Peyer's patch (tissue), 4 donors: ENCODE measurements at regions not wholly inside any gene's neighbourhood (a gene's known extent, or its start where the extent isn't known, plus 50 kb on each side); places are given as distances from the start of the nearest gene placed in this dataset.

Source experiments
- POLR2A ChIP-seq, 2 donors: fragments of 450-650 bp; IDR thresholded peaks; one replicate each; pipeline ENCODE4 v1.5.1; 2017; ENCODE audit warnings: antibody characterized with exemption in 2 of 2, mild to moderate bottlenecking in 2 of 2, moderate library complexity in 2 of 2
- TF ChIP-seq, protein P1 (sequence below), 6 experiments: fragments of 450-650 bp in 4 of 6; fragments of 200-600 bp in 2 of 6; sonication (generic) in 1 of 6; IDR thresholded peaks; one replicate each; pipeline ENCODE4 v1.5.1; 2017 to 2019; ENCODE audit warnings: antibody characterized with exemption in 6 of 6, mild to moderate bottlenecking in 3 of 6, moderate library complexity in 1 of 6

DNA sequence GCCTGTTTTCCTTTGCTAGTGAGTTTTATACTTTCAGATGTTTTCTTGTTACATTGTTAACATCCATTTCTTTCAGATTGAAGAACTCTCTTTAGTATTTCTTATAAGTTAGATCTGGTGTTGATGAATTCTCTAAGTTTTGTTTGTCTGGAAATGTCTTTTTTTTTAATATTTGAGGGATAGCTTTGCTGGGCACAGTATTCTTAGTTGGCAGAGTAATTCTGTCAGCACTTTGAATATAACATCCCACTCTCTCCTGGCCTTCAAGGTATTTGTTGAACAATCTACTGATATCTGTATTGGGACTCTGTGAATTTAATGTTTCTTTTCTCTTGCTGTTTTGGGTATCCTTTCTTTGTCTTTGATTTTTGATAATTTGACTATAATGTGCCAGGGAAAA, 79.4 kb upstream of the UST start:
- TF ChIP-seq, protein P1, sequence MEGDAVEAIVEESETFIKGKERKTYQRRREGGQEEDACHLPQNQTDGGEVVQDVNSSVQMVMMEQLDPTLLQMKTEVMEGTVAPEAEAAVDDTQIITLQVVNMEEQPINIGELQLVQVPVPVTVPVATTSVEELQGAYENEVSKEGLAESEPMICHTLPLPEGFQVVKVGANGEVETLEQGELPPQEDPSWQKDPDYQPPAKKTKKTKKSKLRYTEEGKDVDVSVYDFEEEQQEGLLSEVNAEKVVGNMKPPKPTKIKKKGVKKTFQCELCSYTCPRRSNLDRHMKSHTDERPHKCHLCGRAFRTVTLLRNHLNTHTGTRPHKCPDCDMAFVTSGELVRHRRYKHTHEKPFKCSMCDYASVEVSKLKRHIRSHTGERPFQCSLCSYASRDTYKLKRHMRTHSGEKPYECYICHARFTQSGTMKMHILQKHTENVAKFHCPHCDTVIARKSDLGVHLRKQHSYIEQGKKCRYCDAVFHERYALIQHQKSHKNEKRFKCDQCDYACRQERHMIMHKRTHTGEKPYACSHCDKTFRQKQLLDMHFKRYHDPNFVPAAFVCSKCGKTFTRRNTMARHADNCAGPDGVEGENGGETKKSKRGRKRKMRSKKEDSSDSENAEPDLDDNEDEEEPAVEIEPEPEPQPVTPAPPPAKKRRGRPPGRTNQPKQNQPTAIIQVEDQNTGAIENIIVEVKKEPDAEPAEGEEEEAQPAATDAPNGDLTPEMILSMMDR (IDR thresholded peaks at IDR 0.05): no peak
- no peak for TF ChIP-seq POLR2A (IDR thresholded peaks at IDR 0.05)
